ENCODE measurements at regions not wholly inside any gene's neighbourhood (a gene's known extent, or its start where the extent isn't known, plus 50 kb on each side); places are given as distances from the start of the nearest gene placed in this dataset.

DNA sequence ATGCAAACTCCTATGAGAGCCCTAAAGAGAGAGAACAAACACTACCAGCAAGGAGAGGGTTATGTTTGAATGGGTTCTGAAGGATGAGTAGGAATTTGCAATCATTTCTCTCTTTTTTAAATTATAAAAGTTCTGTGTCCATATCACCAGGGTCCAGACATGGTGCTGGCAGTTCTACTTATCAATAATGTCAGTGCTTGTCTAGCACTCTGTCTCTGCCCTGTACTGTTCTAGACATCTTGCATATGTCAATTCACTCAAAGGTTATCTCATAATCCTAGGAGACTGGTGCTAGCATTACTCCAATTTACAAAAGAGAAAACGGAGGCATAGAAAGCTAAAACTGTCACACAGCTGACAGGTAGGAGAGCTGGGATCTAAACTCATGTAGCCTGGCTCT lies 101.3 kb downstream of the VEGFA start:
- ATAC-seq (no peak), DNase-seq (ENCODE audit: low read depth, low spot score) (no peak)
- no peaks in the 10 kb centered on the region for H3K9me3 ChIP-seq (ENCODE audit: control insufficient read depth, insufficient read depth, low read depth, low read length)
- ChIA-PET POLR2A (no interaction called here), CTCF (no interaction called here)
- H3K36me3 ChIP-seq (ENCODE audit: control insufficient read depth, insufficient read depth, low read length): no peaks in the 10 kb centered on the region
- no peak overlapping the region for H3K27ac ChIP-seq (ENCODE audit: low read length)
- TF ChIP-seq TCF7L2 (IDR thresholded peaks at IDR 0.05; ENCODE audit: low read depth, low read length) (no peak), POLR2AphosphoS5 (IDR thresholded peaks at IDR 0.05; ENCODE audit: low read depth, low read length) (no peak), REST (IDR thresholded peaks at IDR 0.05; ENCODE audit: insufficient read depth in 1 of 2, low read depth in 2 of 2, low read length in 1 of 2) (no peak), SIN3A (IDR thresholded peaks at IDR 0.05; ENCODE audit: borderline replicate concordance, insufficient read depth, low read depth, low read length) (no peak), CTCF (IDR thresholded peaks at IDR 0.05) (no peak)
- H3K4me1 ChIP-seq (ENCODE audit: control insufficient read depth, insufficient read depth, low read length): no peaks in the 10 kb centered on the region
- BruUV-seq (replicated peaks): no TSS peak
- no peaks in the 10 kb centered on the region for H3K27me3 ChIP-seq (ENCODE audit: control insufficient read depth, insufficient read depth, low read length)
- in situ Hi-C loops (cut with HindIII; ENCODE audit: low pct_unique_long_range_greater_than_20kb, low sequenced_read_pairs): no loop called here
- intact Hi-C loops (cut with micrococcal nuclease; ENCODE audit: unreplicated experiment): no loop called here
- no peak overlapping the region for H3K4me3 ChIP-seq (ENCODE audit: low read depth in 2 of 2, low read length in 2 of 2)

- H3K27me3 ChIP-seq (ENCODE audit: control insufficient read depth, insufficient read depth, low read length): no peaks in the 10 kb centered on the region
- no peaks in the 10 kb centered on the region for H3K9me3 ChIP-seq (ENCODE audit: control insufficient read depth, insufficient read depth, low read depth, low read length)
- no TSS peak for BruUV-seq (replicated peaks)
- DNase-seq (ENCODE audit: low read depth, low spot score): no peak
- no peak overlapping the region for H3K27ac ChIP-seq (ENCODE audit: low read length)
- no peak overlapping the region for H3K4me3 ChIP-seq (ENCODE audit: low read depth in 2 of 2, low read length in 2 of 2)
- CTCF ChIA-PET: no interaction called here
- in situ Hi-C loops (cut with HindIII; ENCODE audit: low pct_unique_long_range_greater_than_20kb, low sequenced_read_pairs) (no loop called here), intact Hi-C loops (cut with micrococcal nuclease; ENCODE audit: unreplicated experiment) (no loop called here)
- H3K36me3 ChIP-seq (ENCODE audit: control insufficient read depth, insufficient read depth, low read length): no peaks in the 10 kb centered on the region
- no peaks in the 10 kb centered on the region for H3K4me1 ChIP-seq (ENCODE audit: control insufficient read depth, insufficient read depth, low read length)
- TF ChIP-seq POLR2AphosphoS5 (IDR thresholded peaks at IDR 0.05; ENCODE audit: low read depth, low read length) (no peak), REST (IDR thresholded peaks at IDR 0.05; ENCODE audit: insufficient read depth in 1 of 2, low read depth in 2 of 2, low read length in 1 of 2) (no peak), TCF7L2 (IDR thresholded peaks at IDR 0.05; ENCODE audit: low read depth, low read length) (no peak), CTCF (IDR thresholded peaks at IDR 0.05) (no peak), SIN3A (IDR thresholded peaks at IDR 0.05; ENCODE audit: borderline replicate concordance, insufficient read depth, low read depth, low read length) (no peak)
- no peak for ATAC-seq
- POLR2A ChIA-PET: no interaction called here
These were observed 100.7 kb downstream of the VEGFA start for GRCh38 chr6:43870660-43871061.

All from Panc1 (cell line).